ENCODE measurements at regions not wholly inside any gene's neighbourhood (a gene's known extent, or its start where the extent isn't known, plus 50 kb on each side); places are given as distances from the start of the nearest gene placed in this dataset.

DNA sequence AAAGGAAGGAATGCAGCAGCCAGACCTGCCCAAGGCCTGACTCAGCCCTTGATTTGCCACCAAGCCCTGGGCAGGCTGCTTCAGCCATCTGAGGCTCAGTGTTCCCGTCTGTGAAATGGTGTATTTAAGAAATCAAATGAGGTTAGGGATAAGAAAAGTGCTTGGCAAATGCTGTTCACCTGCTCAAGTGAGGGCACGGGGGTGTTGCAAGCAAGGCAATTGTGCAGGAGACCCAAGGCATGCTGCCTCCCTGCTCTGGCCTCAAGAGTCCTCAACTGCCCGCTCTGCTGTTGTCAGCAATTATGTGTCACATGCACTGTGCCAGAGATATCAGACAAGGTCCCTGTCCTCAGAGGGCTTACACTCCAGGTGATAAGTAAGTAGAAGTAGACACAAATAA lies 101.8 kb downstream of the TPRA1 start:
- TF ChIP-seq, protein P1, sequence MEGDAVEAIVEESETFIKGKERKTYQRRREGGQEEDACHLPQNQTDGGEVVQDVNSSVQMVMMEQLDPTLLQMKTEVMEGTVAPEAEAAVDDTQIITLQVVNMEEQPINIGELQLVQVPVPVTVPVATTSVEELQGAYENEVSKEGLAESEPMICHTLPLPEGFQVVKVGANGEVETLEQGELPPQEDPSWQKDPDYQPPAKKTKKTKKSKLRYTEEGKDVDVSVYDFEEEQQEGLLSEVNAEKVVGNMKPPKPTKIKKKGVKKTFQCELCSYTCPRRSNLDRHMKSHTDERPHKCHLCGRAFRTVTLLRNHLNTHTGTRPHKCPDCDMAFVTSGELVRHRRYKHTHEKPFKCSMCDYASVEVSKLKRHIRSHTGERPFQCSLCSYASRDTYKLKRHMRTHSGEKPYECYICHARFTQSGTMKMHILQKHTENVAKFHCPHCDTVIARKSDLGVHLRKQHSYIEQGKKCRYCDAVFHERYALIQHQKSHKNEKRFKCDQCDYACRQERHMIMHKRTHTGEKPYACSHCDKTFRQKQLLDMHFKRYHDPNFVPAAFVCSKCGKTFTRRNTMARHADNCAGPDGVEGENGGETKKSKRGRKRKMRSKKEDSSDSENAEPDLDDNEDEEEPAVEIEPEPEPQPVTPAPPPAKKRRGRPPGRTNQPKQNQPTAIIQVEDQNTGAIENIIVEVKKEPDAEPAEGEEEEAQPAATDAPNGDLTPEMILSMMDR (IDR thresholded peaks at IDR 0.05; ENCODE audit: low read depth, low read length) = no peak
- DNase-seq (ENCODE audit: extremely low read depth, low read depth) = no peak

DNA sequence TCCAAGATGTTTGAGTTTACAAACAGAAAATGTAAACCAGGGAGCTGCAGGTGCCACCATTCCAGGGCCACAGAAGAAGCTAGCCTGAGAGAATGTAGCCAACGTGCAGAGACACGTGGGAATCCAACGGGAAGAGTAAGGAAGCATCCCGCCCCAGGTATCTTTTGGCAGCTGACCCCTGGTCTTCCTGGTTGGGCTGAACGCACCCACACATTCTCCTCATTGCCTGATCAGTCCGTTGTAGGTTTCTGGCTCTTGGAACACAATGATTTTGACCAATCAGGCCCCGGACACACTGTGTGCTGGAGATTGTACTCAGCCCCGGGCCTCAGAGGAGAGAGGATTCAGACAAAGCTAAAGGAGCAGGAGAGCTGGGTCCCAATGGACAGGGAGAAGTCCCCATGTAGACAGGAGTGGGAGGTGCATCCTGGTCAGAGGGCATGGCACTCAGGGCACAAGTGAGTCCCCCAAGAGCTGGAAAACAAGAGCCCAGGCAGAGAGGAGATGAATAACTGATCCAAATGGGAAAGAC lies 102.3 kb downstream of the TPRA1 start:
- DNase-seq (ENCODE audit: extremely low read depth, low read depth) = no peak
- TF ChIP-seq, protein P1 (IDR thresholded peaks at IDR 0.05; ENCODE audit: low read depth, low read length) = no peak

DNA sequence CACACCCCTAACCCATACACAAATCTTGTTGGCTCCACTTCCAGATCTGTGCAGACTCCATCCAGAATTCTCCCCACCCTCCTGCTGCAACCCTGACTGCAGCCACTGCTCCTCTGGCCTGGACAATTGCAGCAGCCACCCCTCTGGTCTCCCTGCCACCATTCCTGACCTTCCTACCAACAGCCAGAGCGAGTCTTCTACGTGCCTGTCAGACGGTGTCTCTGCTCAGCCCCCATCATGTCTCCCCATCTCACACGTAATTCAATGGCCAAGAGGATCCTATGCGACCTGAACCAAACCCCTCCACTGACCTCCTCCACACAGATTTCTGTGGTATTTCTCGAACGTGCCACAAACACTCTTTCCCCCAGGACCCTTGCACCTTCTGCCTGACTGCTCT lies 103.3 kb downstream of the TPRA1 start:
- TF ChIP-seq, protein P1 (IDR thresholded peaks at IDR 0.05; ENCODE audit: low read depth, low read length) = no peak
- DNase-seq (ENCODE audit: extremely low read depth, low read depth) = no peak

DNA sequence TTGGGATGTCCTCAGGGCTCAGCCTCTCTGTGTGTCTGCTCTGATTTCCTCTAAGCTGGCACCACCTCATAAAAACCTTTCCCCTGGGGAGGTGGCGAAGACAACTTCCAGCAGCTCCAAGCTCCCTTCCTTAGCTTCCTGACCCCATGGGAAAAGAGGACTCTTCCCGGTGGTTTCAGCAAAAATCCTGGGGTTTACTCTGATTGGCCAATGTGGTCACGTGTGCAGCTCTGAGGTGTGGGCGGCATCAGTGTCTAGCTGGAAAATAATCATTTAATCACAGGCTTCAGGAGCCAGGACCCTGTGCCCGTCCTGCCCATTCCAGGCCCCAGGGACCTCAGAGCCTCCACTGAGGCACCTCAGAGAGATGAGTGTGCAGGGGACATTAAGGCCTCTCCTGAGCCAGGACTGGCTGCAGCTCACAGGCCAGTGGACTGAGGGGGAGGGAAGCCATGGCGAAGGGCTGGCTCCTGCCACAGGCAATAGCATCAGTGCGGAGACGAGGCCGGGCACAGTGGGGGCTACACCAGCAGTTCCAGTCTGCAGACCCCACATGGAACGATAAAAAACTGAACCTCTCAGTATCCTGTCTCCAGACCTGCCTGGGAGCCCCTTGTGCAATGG lies 104.1 kb downstream of the TPRA1 start:
- TF ChIP-seq, protein P1 (IDR thresholded peaks at IDR 0.05; ENCODE audit: low read depth, low read length) = no peak
- DNase-seq (ENCODE audit: extremely low read depth, low read depth) = no peak

DNA sequence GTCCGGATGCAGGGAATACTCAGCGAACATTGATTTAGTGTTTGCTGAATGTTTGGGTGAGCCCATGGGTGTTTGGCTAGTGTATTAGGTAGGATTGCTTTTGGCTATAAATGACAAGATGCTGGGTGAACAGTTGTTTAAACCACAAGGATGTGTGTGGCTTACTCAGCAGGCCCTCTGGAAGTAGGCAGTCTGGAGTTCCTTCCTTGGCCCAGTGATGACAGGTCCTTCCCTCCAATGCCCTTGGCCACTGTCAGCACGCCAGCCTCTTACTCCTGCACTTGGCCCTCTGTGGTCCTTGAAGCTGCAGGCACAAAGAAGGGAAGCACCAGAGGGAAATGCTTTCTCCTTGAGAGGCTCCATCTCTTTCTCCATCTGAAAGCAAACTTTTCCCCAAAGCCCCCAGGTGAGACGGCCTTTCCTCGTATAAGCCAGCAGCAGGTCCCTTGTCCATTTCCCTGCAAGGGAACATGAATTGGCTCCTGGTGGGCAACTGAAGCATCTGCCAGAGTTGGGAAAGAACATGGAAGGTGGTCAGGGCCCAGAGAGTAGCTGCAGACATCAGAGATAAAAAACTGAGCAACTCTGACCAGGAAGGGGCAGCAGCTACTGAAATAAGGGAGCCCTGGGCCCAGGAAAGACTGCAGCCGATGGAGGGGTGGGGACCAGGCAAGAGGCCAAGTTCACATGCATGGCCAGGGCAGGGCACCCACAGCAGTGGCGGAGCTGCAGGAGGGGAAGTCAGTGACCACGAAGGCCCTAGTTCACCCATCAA lies 105.0 kb downstream of the TPRA1 start:
- DNase-seq (ENCODE audit: extremely low read depth, low read depth) = no peak
- TF ChIP-seq, protein P1 (IDR thresholded peaks at IDR 0.05; ENCODE audit: low read depth, low read length) = no peak

DNA sequence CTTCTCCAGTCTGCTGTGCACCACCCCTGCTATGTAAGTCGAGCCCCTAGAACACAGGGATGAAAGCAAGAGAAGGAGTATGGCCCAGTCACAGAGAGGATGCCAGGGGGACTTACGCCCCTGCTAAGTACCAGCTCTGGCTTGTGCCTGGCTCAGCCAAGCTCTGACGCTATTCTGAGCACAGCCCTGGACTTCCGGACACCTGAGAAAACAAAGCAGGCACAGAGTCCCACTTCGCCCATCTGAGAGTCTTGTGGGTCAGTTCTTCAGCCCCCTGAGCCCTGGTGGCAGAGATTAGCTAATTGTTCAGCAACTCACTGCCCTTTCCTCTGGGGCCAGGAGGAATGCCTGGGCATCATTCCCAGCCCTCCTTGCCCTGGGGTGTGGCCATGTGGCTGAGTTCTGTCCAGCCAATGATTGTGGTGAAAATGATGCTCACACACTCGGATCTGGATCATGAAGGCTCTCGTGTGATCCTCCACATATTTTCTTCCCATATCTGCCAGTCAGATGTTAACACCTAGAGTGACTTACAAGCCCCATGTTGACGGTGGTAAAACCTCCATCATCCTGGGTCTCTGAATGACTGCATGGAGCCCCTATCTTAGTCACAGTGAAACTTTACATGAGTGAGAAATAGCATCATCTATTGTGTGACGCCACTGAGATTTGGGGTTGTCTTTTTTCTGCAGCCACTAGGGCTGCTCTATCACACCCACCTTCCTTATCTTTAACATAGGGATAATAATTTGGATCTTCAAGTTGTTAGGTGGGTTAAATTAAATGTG lies 105.7 kb downstream of the TPRA1 start:
- DNase-seq (ENCODE audit: extremely low read depth, low read depth) = no peak
- TF ChIP-seq, protein P1 (IDR thresholded peaks at IDR 0.05; ENCODE audit: low read depth, low read length) = no peak

Measured in AG09319 (cell line).